CD14-positive monocyte (primary cell): ENCODE measurements at regions not wholly inside any gene's neighbourhood (a gene's known extent, or its start where the extent isn't known, plus 50 kb on each side); places are given as distances from the start of the nearest gene placed in this dataset.

Source experiments
- DNase-seq, 3 donors: peaks; one replicate each; pipeline ENCODE4 v3.0.0-alpha.2; 2011 to 2022
- H2AFZ ChIP-seq: 2 replicates; pipeline ENCODE4 v1.6.0; 2012; ENCODE audit warnings: mild to moderate bottlenecking, low read depth, low read length, inconsistent platforms; ENCODE audit not compliant: insufficient read depth, poor library complexity, severe bottlenecking
- H3K27ac ChIP-seq, 2 donors: 1 replicate in 1 of 2; 2 replicates in 1 of 2; pipeline ENCODE4 v1.5.1; 2012 to 2013; ENCODE audit warnings: low read length in 2 of 2, control low read depth in 1 of 2, inconsistent platforms in 1 of 2, low read depth in 1 of 2, mild to moderate bottlenecking in 1 of 2
- H3K27me3 ChIP-seq, 2 donors: one replicate each; pipeline versions ENCODE4 v1.6.0 to v1.6.1; 2011 to 2013; ENCODE audit warnings: low read length in 2 of 2; ENCODE audit not compliant: control insufficient read depth in 2 of 2, insufficient read depth in 2 of 2
- H3K36me3 ChIP-seq, 2 donors: replicated peaks in 1 of 2; 1 replicate in 1 of 2; 2 replicates in 1 of 2; pipeline versions ENCODE4 v1.5.1 to v1.6.1; 2012 to 2013; ENCODE audit warnings: low read length in 2 of 2, control low read depth in 1 of 2, inconsistent platforms in 1 of 2, mild to moderate bottlenecking in 1 of 2; ENCODE audit not compliant: insufficient read depth in 2 of 2, control insufficient read depth in 1 of 2
- H3K4me1 ChIP-seq, 2 donors: 1 replicate in 1 of 2; 2 replicates in 1 of 2; pipeline versions ENCODE4 v1.5.1 to v1.6.1; 2012 to 2013; ENCODE audit warnings: low read length in 2 of 2, control low read depth in 1 of 2, inconsistent platforms in 1 of 2, mild to moderate bottlenecking in 1 of 2, moderate library complexity in 1 of 2; ENCODE audit not compliant: insufficient read depth in 2 of 2, control insufficient read depth in 1 of 2
- H3K4me2 ChIP-seq: replicated peaks from 2 replicates; pipeline ENCODE3; 2012; ENCODE audit warnings: low read length, moderate library complexity, mild to moderate bottlenecking; ENCODE audit not compliant: poor library complexity, severe bottlenecking; ENCODE audit errors: extremely low read depth
- H3K4me3 ChIP-seq, 3 experiments: fragments of 200-600 bp in 1 of 3; sonication (generic) in 1 of 3; replicated peaks in 1 of 3; 1 replicate in 2 of 3; 2 replicates in 1 of 3; pipeline ENCODE4 v1.5.1; 2011 to 2013; ENCODE audit warnings: low read length in 3 of 3, mild to moderate bottlenecking in 3 of 3, control low read depth in 2 of 3, low read depth in 2 of 3, inconsistent platforms in 1 of 3, moderate library complexity in 1 of 3
- H3K79me2 ChIP-seq: 2 replicates; pipeline ENCODE4 v1.6.0; 2012; ENCODE audit warnings: mild to moderate bottlenecking, control low read depth, inconsistent platforms, low read length, moderate library complexity; ENCODE audit not compliant: insufficient read depth
- H3K9ac ChIP-seq: 2 replicates; pipeline ENCODE4 v1.6.0; 2017; ENCODE audit warnings: low read length, mild to moderate bottlenecking; ENCODE audit not compliant: insufficient read depth, poor library complexity, severe bottlenecking
- H3K9me3 ChIP-seq, 2 donors: replicated peaks in 1 of 2; 1 replicate in 1 of 2; 2 replicates in 1 of 2; pipeline versions ENCODE4 v1.5.1 to v1.6.1; 2012 to 2013; ENCODE audit warnings: low read length in 2 of 2, control low read depth in 1 of 2; ENCODE audit not compliant: control insufficient read depth in 1 of 2, insufficient read depth in 1 of 2
- H4K20me1 ChIP-seq: 2 replicates; pipeline ENCODE4 v1.6.0; 2012; ENCODE audit warnings: mild to moderate bottlenecking, low read length, control low read depth, moderate library complexity; ENCODE audit not compliant: insufficient read depth
- H3K27ac Mint-ChIP-seq, 7 donors: one replicate each; pipeline ENCODE4 v1.8.0; 2020; ENCODE audit warnings: mild to moderate bottlenecking in 7 of 7, mixed read lengths in 7 of 7, moderate library complexity in 6 of 7, inconsistent platforms in 2 of 7
- H3K27me3 Mint-ChIP-seq, 3 donors: one replicate each; pipeline ENCODE4 v1.8.0; 2021 to 2022; ENCODE audit warnings: low read depth in 3 of 3, mild to moderate bottlenecking in 3 of 3, mixed read lengths in 3 of 3, moderate library complexity in 3 of 3, inconsistent platforms in 1 of 3
- H3K36me3 Mint-ChIP-seq, 2 donors: one replicate each; pipeline ENCODE4 v1.8.0; 2020; ENCODE audit warnings: mixed read lengths in 2 of 2, inconsistent platforms in 1 of 2, mild to moderate bottlenecking in 1 of 2
- H3K4me1 Mint-ChIP-seq: one replicate; pipeline ENCODE4 v1.8.0; 2020; ENCODE audit warnings: mild to moderate bottlenecking, mixed read lengths
- H3K4me3 Mint-ChIP-seq, 2 donors: one replicate each; pipeline ENCODE4 v1.8.0; 2020; ENCODE audit warnings: mild to moderate bottlenecking in 2 of 2, mixed read lengths in 2 of 2, moderate library complexity in 1 of 2
- H3K9me3 Mint-ChIP-seq, 7 donors: one replicate each; pipeline ENCODE4 v1.8.0; 2020 to 2022; ENCODE audit warnings: mixed read lengths in 7 of 7, mild to moderate bottlenecking in 6 of 7, moderate library complexity in 6 of 7, inconsistent platforms in 2 of 7
- WGBS: methylation state at CpG from one replicate; pipeline ENCODE4 v1.1.5; 2013; ENCODE audit warnings: missing lambda C conversion rate; ENCODE audit not compliant: insufficient coverage; 5-methylcytosine and 5-hydroxymethylcytosine counted together
- intact Hi-C, 2 donors: fragments of 100-400 bp; cut with micrococcal nuclease; formaldehyde crosslinking; loops; one replicate each; pipeline versions ENCODE4 v1.15.0 to v1.15.1; 2023
- TF ChIP-seq, protein P1 (sequence below): fragments of 200-600 bp; IDR thresholded peaks from one replicate; pipeline ENCODE4 v1.8.0; 2022; ENCODE audit warnings: antibody characterized with exemption, mild to moderate bottlenecking

DNA sequence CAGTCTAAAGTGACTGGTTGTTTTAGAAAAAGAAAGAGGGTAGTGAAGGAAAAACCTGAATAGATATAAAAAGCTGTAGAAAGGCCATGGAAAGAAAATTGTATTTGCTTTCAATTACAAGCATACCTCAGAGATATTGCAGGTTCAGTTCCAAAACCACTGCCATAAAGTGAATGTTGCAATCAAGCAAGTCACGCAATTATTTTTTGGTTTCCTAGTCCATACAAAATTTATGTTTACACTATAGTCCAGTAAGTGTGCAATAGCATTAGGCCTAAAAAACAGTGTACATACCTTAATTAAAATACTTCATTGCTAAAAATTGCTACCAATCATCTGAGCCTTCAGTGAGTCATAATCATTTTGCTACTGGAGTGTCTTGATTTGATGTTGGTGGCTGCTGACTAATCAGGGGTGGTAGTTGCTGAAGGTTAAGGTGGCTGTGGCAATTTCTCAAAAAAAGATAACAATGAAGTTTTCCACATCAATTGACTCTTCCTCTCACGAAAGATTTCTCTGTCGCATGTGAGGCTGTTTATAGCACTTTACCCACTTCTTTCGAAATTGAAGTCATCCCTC lies 2003.8 kb upstream of the PIK3C3 start:
- Histone ChIP-seq H3K9me3 (no peaks in the 10 kb centered on the region), H4K20me1 (no peaks in the 10 kb centered on the region), H3K79me2 (no peaks in the 10 kb centered on the region), H3K27me3 (no peaks in the 10 kb centered on the region), H3K9ac (no peak overlapping the region), H3K36me3 (no peaks in the 10 kb centered on the region), H3K4me1 (no peaks in the 10 kb centered on the region), H3K4me3 (no peak overlapping the region), H3K4me2 (no peak overlapping the region), H2AFZ (no peak overlapping the region), H3K27ac (no peak overlapping the region)
- Mint-ChIP-seq H3K4me3 (no peak overlapping the region), H3K36me3 (no peaks in the 10 kb centered on the region), H3K4me1 (no peaks in the 10 kb centered on the region), H3K27ac (no peak overlapping the region), H3K9me3 (peaks cover 0 to 9% (median 0%) of the 10 kb centered on the region in 7 donors), H3K27me3 (no peaks in the 10 kb centered on the region)
- DNase-seq, result no peak
- TF ChIP-seq, protein P1, sequence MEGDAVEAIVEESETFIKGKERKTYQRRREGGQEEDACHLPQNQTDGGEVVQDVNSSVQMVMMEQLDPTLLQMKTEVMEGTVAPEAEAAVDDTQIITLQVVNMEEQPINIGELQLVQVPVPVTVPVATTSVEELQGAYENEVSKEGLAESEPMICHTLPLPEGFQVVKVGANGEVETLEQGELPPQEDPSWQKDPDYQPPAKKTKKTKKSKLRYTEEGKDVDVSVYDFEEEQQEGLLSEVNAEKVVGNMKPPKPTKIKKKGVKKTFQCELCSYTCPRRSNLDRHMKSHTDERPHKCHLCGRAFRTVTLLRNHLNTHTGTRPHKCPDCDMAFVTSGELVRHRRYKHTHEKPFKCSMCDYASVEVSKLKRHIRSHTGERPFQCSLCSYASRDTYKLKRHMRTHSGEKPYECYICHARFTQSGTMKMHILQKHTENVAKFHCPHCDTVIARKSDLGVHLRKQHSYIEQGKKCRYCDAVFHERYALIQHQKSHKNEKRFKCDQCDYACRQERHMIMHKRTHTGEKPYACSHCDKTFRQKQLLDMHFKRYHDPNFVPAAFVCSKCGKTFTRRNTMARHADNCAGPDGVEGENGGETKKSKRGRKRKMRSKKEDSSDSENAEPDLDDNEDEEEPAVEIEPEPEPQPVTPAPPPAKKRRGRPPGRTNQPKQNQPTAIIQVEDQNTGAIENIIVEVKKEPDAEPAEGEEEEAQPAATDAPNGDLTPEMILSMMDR, result no peak
- WGBS, result no CpG with 5 or more reads among the region's 4 CpGs
- intact Hi-C loops, result no loop called here

GRCh38 chr18:39946623-39947061 lies 2008.4 kb upstream of the PIK3C3 start:
- H3K27ac Mint-ChIP-seq, result no peak overlapping the region
- no peaks in the 10 kb centered on the region for H4K20me1 ChIP-seq
- no peak overlapping the region for H3K4me3 ChIP-seq
- H3K36me3 ChIP-seq, result no peaks in the 10 kb centered on the region
- no peak overlapping the region for H3K4me3 Mint-ChIP-seq
- H3K36me3 Mint-ChIP-seq, result no peaks in the 10 kb centered on the region
- no peak overlapping the region for H3K9ac ChIP-seq
- H3K9me3 Mint-ChIP-seq, result peaks cover 0 to 7% (median 2%) of the 10 kb centered on the region in 7 donors
- no peak overlapping the region for H2AFZ ChIP-seq
- H3K4me2 ChIP-seq, result no peak overlapping the region
- no peaks in the 10 kb centered on the region for H3K4me1 ChIP-seq
- no peaks in the 10 kb centered on the region for H3K79me2 ChIP-seq
- peaks cover 0 to 2% (median 0%) of the 10 kb centered on the region in 3 donors for H3K27me3 Mint-ChIP-seq
- DNase-seq, result no peak
- TF ChIP-seq, protein P1, result no peak
- intact Hi-C loops, result no loop called here
- no peak overlapping the region for H3K27ac ChIP-seq
- no peaks in the 10 kb centered on the region for H3K9me3 ChIP-seq
- no peaks in the 10 kb centered on the region for H3K27me3 ChIP-seq
- H3K4me1 Mint-ChIP-seq, result no peaks in the 10 kb centered on the region
